Esophagus muscularis mucosa (tissue), 4 donors: ENCODE measurements at regions not wholly inside any gene's neighbourhood (a gene's known extent, or its start where the extent isn't known, plus 50 kb on each side); places are given as distances from the start of the nearest gene placed in this dataset.
"Not testable (repeated sequence)": the region's sequence is repeated elsewhere in the genome, so short reads cannot be mapped to it uniquely, and the experiment has no call there.

Experiments
- DNase-seq: peaks from one replicate; pipeline ENCODE4 v3.0.0-alpha.2; 2017; ENCODE audit errors: extremely low spot score
- H3K27ac ChIP-seq, 4 donors: fragments of 200-600 bp; sonication (generic); replicated peaks in 1 of 4; 1 replicate in 3 of 4; 2 replicates in 1 of 4; pipeline ENCODE4 v1.5.1; 2016 to 2019; ENCODE audit warnings: mild to moderate bottlenecking in 1 of 4
- H3K27me3 ChIP-seq, 4 donors: fragments of 200-600 bp; sonication (generic); one replicate each; pipeline versions ENCODE4 v1.5.1 to v1.6.0; 2016 to 2019
- H3K36me3 ChIP-seq, 4 donors: fragments of 200-600 bp; sonication (generic); one replicate each; pipeline ENCODE4 v1.5.1; 2016 to 2019
- H3K4me1 ChIP-seq, 4 donors: fragments of 200-600 bp; sonication (generic); one replicate each; pipeline ENCODE4 v1.5.1; 2016 to 2019
- H3K4me3 ChIP-seq, 4 donors: fragments of 200-600 bp; sonication (generic); 1 replicate in 2 of 4; 2 replicates in 2 of 4; pipeline ENCODE4 v1.5.1; 2016 to 2019; ENCODE audit warnings: mild to moderate bottlenecking in 4 of 4, moderate library complexity in 1 of 4
- H3K9me3 ChIP-seq, 4 donors: fragments of 200-600 bp; sonication (generic); 1 replicate in 3 of 4; 2 replicates in 1 of 4; pipeline ENCODE4 v1.5.1; 2016 to 2019
- CTCF ChIP-seq, 3 experiments: fragments of 200-600 bp in 2 of 3; fragments of 450-650 bp in 1 of 3; sonication (generic) in 2 of 3; IDR thresholded peaks; one replicate each; pipeline ENCODE4 v1.5.1; 2017 to 2019; ENCODE audit warnings: antibody characterized with exemption in 3 of 3, mild to moderate bottlenecking in 2 of 3, moderate library complexity in 1 of 3
- EP300 ChIP-seq: sonication (generic); formaldehyde crosslinking; IDR thresholded peaks from one replicate; pipeline ENCODE4 v1.6.1; 2017; ENCODE audit warnings: antibody characterized with exemption
- POLR2A ChIP-seq: fragments of 450-650 bp; IDR thresholded peaks from one replicate; pipeline ENCODE4 v1.6.1; 2017; ENCODE audit warnings: antibody characterized with exemption, moderate library complexity, mild to moderate bottlenecking, low read depth
- POLR2AphosphoS5 ChIP-seq, 2 donors: sonication (generic); formaldehyde crosslinking; IDR thresholded peaks; one replicate each; pipeline ENCODE4 v1.6.1; 2017; ENCODE audit warnings: antibody characterized with exemption in 2 of 2
- WGBS: methylation state at CpG from one replicate; pipeline ENCODE4 v1.1.5; 2018; 5-methylcytosine and 5-hydroxymethylcytosine counted together
- intact Hi-C: fragments of 100-400 bp; cut with DNase I; formaldehyde crosslinking; loops from one replicate; pipeline ENCODE4 v1.15.1; 2023

GRCh38 chr5:104015765-104016164, 453.2 kb upstream of the NUDT12 start:
- Histone ChIP-seq H3K4me1 (no peaks in the 10 kb centered on the region), H3K27ac (no peak overlapping the region), H3K9me3 (peaks cover 0 to 5% (median 2%) of the 10 kb centered on the region in 4 donors), H3K36me3 (no peaks in the 10 kb centered on the region), H3K4me3 (no peak overlapping the region), H3K27me3 (no peaks in the 10 kb centered on the region)
- intact Hi-C loops: no loop called here
- TF ChIP-seq POLR2A: no peak
- no peak for TF ChIP-seq POLR2AphosphoS5 (IDR thresholded peaks at IDR 0.05)
- no peak for TF ChIP-seq EP300
- TF ChIP-seq CTCF (IDR thresholded peaks at IDR 0.05): no peak
- WGBS: 81% methylated on average over 2 of the region's 2 CpGs
- no peak for DNase-seq

GRCh38 chr5:104002783-104003182, 440.2 kb upstream of the NUDT12 start:
- H3K4me3 ChIP-seq, H3K9me3 ChIP-seq, DNase-seq, H3K36me3 ChIP-seq, H3K4me1 ChIP-seq, H3K27ac ChIP-seq, H3K27me3 ChIP-seq, intact Hi-C loops: not testable (repeated sequence)
- 90% methylated on average over 4 of the region's 4 CpGs for WGBS

GRCh38 chr5:104001136-104001535, 438.5 kb upstream of the NUDT12 start:
- no peak for TF ChIP-seq POLR2A
- no peak for TF ChIP-seq POLR2AphosphoS5 (IDR thresholded peaks at IDR 0.05)
- no peak for TF ChIP-seq EP300
- no peak for TF ChIP-seq CTCF (IDR thresholded peaks at IDR 0.05)
- DNase-seq: no peak
- Histone ChIP-seq H3K36me3 (no peaks in the 10 kb centered on the region), H3K27me3 (no peaks in the 10 kb centered on the region), H3K9me3 (no peaks in the 10 kb centered on the region), H3K4me1 (no peaks in the 10 kb centered on the region), H3K27ac (no peak overlapping the region), H3K4me3 (no peak overlapping the region)
- 71% methylated on average over 2 of the region's 2 CpGs for WGBS
- intact Hi-C loops: no loop called here

- Histone ChIP-seq H3K9me3 (no peaks in the 10 kb centered on the region), H3K4me1 (no peaks in the 10 kb centered on the region), H3K4me3 (no peak overlapping the region), H3K27ac (no peak overlapping the region), H3K36me3 (no peaks in the 10 kb centered on the region), H3K27me3 (no peaks in the 10 kb centered on the region)
- WGBS: 56% methylated on average over 1 of the region's 1 CpG
- intact Hi-C loops: no loop called here
- no peak for DNase-seq
- TF ChIP-seq POLR2AphosphoS5 (IDR thresholded peaks at IDR 0.05) (no peak), EP300 (no peak), CTCF (IDR thresholded peaks at IDR 0.05) (no peak), POLR2A (no peak)
Observed at GRCh38 chr5:103993031-103993430, 430.4 kb upstream of the NUDT12 start.

GRCh38 chr5:103990064-103990463, 427.5 kb upstream of the NUDT12 start:
- TF ChIP-seq POLR2A (no peak), CTCF (IDR thresholded peaks at IDR 0.05) (no peak), POLR2AphosphoS5 (IDR thresholded peaks at IDR 0.05) (no peak), EP300 (no peak)
- no peak overlapping the region for H3K27ac ChIP-seq
- H3K9me3 ChIP-seq: no peaks in the 10 kb centered on the region
- H3K36me3 ChIP-seq: no peaks in the 10 kb centered on the region
- intact Hi-C loops: no loop called here
- 90% methylated on average over 4 of the region's 4 CpGs for WGBS
- no peaks in the 10 kb centered on the region for H3K27me3 ChIP-seq
- DNase-seq: no peak
- H3K4me1 ChIP-seq: no peaks in the 10 kb centered on the region
- no peak overlapping the region for H3K4me3 ChIP-seq
